Stomach (tissue), 8 donors: ENCODE measurements at regions not wholly inside any gene's neighbourhood (a gene's known extent, or its start where the extent isn't known, plus 50 kb on each side); places are given as distances from the start of the nearest gene placed in this dataset.
"Not testable (repeated sequence)": the region's sequence is repeated elsewhere in the genome, so short reads cannot be mapped to it uniquely, and the experiment has no call there.

Experiments
- DNase-seq, 2 donors: peaks; one replicate each; pipeline versions ENCODE4 v3.0.0 to v3.0.0-alpha.2; 2013 to 2019
- H3K27ac ChIP-seq, 5 donors: fragments of 200-600 bp in 4 of 5; sonication (generic) in 4 of 5; one replicate each; pipeline ENCODE4 v1.5.1; 2013 to 2019; ENCODE audit warnings: mild to moderate bottlenecking in 1 of 5, moderate library complexity in 1 of 5
- H3K27me3 ChIP-seq, 3 donors: fragments of 200-600 bp; sonication (generic); one replicate each; pipeline ENCODE4 v1.5.1; 2017 to 2019; ENCODE audit warnings: mixed run types in 1 of 3
- H3K36me3 ChIP-seq, 4 donors: fragments of 200-600 bp; sonication (generic); 1 replicate in 3 of 4; 2 replicates in 1 of 4; pipeline ENCODE4 v1.5.1; 2016 to 2019
- H3K4me1 ChIP-seq, 4 donors: fragments of 200-600 bp; sonication (generic); one replicate each; pipeline ENCODE4 v1.5.1; 2016 to 2019
- H3K4me3 ChIP-seq, 4 donors: fragments of 200-600 bp; sonication (generic) in 3 of 4; one replicate each; pipeline ENCODE4 v1.5.1; 2016 to 2019; ENCODE audit warnings: mild to moderate bottlenecking in 1 of 4
- H3K9me3 ChIP-seq, 4 donors: fragments of 200-600 bp; sonication (generic); one replicate each; pipeline ENCODE4 v1.5.1; 2016 to 2019
- EP300 ChIP-seq: sonication (generic); formaldehyde crosslinking; IDR thresholded peaks from one replicate; pipeline ENCODE4 v1.6.1; 2017; ENCODE audit warnings: antibody characterized with exemption
- POLR2A ChIP-seq, 4 donors: fragments of 450-650 bp; IDR thresholded peaks; one replicate each; pipeline ENCODE4 v1.6.1; 2016; ENCODE audit warnings: antibody characterized with exemption in 4 of 4, control low read depth in 2 of 4, mild to moderate bottlenecking in 1 of 4, moderate library complexity in 1 of 4
- POLR2AphosphoS5 ChIP-seq, 3 donors: sonication (generic); formaldehyde crosslinking; IDR thresholded peaks; one replicate each; pipeline ENCODE4 v1.6.1; 2016; ENCODE audit warnings: antibody characterized with exemption in 3 of 3
- WGBS, 5 donors: extraction: QIAGEN DNeasy Blood & Tissue Kit in 3 of 5; methylation state at CpG; one replicate each; pipeline versions ENCODE4 v1.1.5 to v1.1.7; 2013 to 2018; 5-methylcytosine and 5-hydroxymethylcytosine counted together
- intact Hi-C: fragments of 100-400 bp; cut with DNase I; formaldehyde crosslinking; loops from one replicate; pipeline ENCODE4 v1.15.1; 2023; ENCODE audit warnings: low total_unique reads
- TF ChIP-seq, protein P1 (sequence below), 7 experiments: fragments of 450-650 bp in 4 of 7; fragments of 200-600 bp in 3 of 7; sonication (generic) in 3 of 7; IDR thresholded peaks; one replicate each; pipeline ENCODE4 v1.5.1; 2016 to 2019; ENCODE audit warnings: antibody characterized with exemption in 7 of 7, control low read depth in 2 of 7, mild to moderate bottlenecking in 1 of 7
- donor health status: healthy with polysubstance abuse.
- donor health status: Bipolar disorder and iron deficiency.
- donor health status: healthy.

DNA sequence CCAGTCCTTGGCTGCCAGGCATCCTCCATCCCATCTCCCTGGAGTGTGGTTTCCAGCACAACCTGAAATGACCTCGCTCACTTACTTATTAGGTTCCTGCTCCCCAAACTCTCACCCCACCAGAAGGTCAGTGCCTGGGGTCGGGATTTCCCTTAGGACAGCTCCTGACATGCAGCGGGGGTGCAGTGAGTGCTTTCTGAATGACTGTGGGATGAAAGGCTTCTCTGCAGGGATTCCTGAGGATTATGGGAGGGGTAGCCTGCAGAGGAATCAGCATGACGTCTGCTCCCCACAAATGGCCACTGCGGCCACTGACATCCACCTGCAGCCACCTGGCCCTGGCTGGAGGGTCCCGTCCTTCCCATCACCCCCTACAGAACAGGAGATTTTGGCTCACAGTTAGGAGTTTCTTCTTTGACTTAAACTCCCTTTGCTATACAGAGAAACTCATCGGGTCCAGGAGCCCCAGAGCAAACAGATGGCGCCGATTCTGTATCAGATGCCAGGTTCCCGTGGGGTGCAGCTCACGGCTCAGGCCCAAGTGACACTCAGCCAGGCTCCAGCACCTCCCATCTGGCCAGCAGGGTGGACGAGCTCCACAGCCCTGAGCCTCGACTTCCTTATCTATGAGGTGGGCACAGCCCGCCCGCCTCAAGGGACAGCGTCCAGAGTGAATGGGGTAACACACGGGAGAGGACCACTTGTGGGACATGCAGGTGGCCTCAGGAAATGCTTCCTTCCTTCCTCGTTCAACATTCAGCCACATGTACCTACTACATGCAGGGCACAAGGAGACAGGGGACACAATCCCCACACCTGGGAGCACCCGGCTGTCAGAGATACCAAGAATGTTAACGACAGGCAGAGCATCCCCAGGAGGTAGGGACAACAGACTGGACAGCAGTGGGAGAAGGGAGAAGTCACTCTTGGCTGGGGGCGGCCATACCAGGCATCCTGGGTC is 69.8 kb downstream of the RMI2 start:
- no peak for DNase-seq
- TF ChIP-seq EP300: no peak
- no peak for TF ChIP-seq POLR2A (IDR thresholded peaks at IDR 0.05)
- TF ChIP-seq POLR2AphosphoS5 (IDR thresholded peaks at IDR 0.05): no peak

DNA sequence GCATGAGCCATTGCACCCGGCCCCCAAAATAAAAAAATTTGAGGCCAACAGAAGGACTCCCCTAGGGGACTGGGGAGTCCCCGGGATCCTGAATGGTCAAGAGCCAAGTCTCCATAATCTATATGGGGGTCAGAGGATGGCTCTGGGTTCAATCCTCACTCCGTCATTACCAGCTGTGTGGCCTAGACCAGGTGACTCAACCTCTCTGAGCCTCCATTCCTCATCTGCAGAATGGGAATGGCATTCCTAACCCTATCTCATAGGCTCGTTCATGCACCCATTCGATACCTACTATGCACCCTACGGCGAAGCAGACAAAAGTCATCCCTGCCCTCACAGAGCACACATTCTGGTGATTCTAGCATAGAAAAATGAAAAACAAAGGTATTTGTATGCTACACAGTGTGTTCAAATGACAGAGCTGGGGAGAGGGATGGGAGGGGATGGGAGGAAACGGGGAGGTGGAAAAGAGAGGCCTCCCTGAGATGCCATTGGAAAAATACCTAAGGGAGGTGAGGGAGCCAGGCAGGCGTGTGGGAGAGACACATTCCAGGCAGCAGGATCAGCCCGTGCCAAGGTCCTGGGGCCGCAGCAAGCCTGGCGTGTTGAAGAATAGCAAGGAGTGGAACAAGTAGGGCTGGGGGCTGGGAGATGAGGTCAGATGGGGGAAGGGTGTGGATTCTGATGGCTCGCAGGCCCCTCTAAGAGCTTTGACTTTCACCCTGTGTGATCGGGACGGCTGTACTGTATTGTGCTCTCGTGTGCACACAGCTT is 71.2 kb downstream of the RMI2 start:
- H3K4me3 ChIP-seq: no peak overlapping the region
- DNase-seq: no peak
- no peaks in the 10 kb centered on the region for H3K27me3 ChIP-seq
- no peaks in the 10 kb centered on the region for H3K9me3 ChIP-seq
- no peaks in the 10 kb centered on the region for H3K36me3 ChIP-seq
- TF ChIP-seq POLR2AphosphoS5 (IDR thresholded peaks at IDR 0.05): no peak
- TF ChIP-seq, protein P1, sequence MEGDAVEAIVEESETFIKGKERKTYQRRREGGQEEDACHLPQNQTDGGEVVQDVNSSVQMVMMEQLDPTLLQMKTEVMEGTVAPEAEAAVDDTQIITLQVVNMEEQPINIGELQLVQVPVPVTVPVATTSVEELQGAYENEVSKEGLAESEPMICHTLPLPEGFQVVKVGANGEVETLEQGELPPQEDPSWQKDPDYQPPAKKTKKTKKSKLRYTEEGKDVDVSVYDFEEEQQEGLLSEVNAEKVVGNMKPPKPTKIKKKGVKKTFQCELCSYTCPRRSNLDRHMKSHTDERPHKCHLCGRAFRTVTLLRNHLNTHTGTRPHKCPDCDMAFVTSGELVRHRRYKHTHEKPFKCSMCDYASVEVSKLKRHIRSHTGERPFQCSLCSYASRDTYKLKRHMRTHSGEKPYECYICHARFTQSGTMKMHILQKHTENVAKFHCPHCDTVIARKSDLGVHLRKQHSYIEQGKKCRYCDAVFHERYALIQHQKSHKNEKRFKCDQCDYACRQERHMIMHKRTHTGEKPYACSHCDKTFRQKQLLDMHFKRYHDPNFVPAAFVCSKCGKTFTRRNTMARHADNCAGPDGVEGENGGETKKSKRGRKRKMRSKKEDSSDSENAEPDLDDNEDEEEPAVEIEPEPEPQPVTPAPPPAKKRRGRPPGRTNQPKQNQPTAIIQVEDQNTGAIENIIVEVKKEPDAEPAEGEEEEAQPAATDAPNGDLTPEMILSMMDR (IDR thresholded peaks at IDR 0.05): no peak
- no peak for TF ChIP-seq POLR2A (IDR thresholded peaks at IDR 0.05)
- TF ChIP-seq EP300: no peak
- intact Hi-C loops: no loop called here
- no peak overlapping the region for H3K27ac ChIP-seq
- no peaks in the 10 kb centered on the region for H3K4me1 ChIP-seq
- 85 to 92% (median 88%) methylated on average over 16 of the region's 16 CpGs for WGBS, 5 donors

More for the DNA sequence above, 69.8 kb downstream of the RMI2 start:
- Histone ChIP-seq H3K27me3 (no peaks in the 10 kb centered on the region), H3K4me3 (no peak overlapping the region), H3K36me3 (no peaks in the 10 kb centered on the region), H3K9me3 (no peaks in the 10 kb centered on the region), H3K4me1 (peaks cover 0 to 3% (median 0%) of the 10 kb centered on the region in 4 donors), H3K27ac (no peak overlapping the region)
- 67 to 73% (median 67%) methylated on average over 17 to 21 of the region's 21 CpGs for WGBS, 5 donors
- intact Hi-C loops: no loop called here

- no peaks in the 10 kb centered on the region for H3K27me3 ChIP-seq
- 58 to 84% (median 69%) methylated on average over 10 of the region's 10 CpGs for WGBS, 5 donors
- TF ChIP-seq, protein P1 (IDR thresholded peaks at IDR 0.05): no peak
- TF ChIP-seq POLR2AphosphoS5 (IDR thresholded peaks at IDR 0.05) (no peak), EP300 (no peak)
- no peaks in the 10 kb centered on the region for H3K4me1 ChIP-seq
- H3K36me3 ChIP-seq: no peaks in the 10 kb centered on the region
- H3K9me3 ChIP-seq: no peaks in the 10 kb centered on the region
- H3K4me3 ChIP-seq: no peak overlapping the region
- intact Hi-C loops: no loop called here
- DNase-seq: no peak
- no peak overlapping the region for H3K27ac ChIP-seq
Observed at GRCh38 chr16:11417487-11417886, 72.2 kb downstream of the RMI2 start.

- 89 to 94% (median 92%) methylated on average over 4 of the region's 4 CpGs for WGBS, 5 donors
- H3K27me3 ChIP-seq: no peaks in the 10 kb centered on the region
- no peak for DNase-seq
- H3K4me3 ChIP-seq: no peak overlapping the region
- no peak overlapping the region for H3K27ac ChIP-seq
- no peaks in the 10 kb centered on the region for H3K36me3 ChIP-seq
- no peaks in the 10 kb centered on the region for H3K4me1 ChIP-seq
- intact Hi-C loops: no loop called here
- no peaks in the 10 kb centered on the region for H3K9me3 ChIP-seq
- no peak for TF ChIP-seq EP300
- TF ChIP-seq POLR2AphosphoS5 (IDR thresholded peaks at IDR 0.05): no peak
- no peak for TF ChIP-seq POLR2A (IDR thresholded peaks at IDR 0.05)
- TF ChIP-seq, protein P1 (IDR thresholded peaks at IDR 0.05): no peak
Observed at GRCh38 chr16:11418506-11418905, 73.2 kb downstream of the RMI2 start.

- H3K27ac ChIP-seq, H3K27me3 ChIP-seq, DNase-seq, H3K4me3 ChIP-seq, H3K36me3 ChIP-seq, H3K9me3 ChIP-seq, intact Hi-C loops, H3K4me1 ChIP-seq: not testable (repeated sequence)
- WGBS, 5 donors: 68 to 98% (median 92%) methylated on average over 3 to 4 of the region's 4 CpGs
Observed at GRCh38 chr16:11420067-11420466, 74.8 kb downstream of the RMI2 start.
